ENCODE measurements at regions not wholly inside any gene's neighbourhood (a gene's known extent, or its start where the extent isn't known, plus 50 kb on each side); places are given as distances from the start of the nearest gene placed in this dataset.

- TF ChIP-seq, protein P1, sequence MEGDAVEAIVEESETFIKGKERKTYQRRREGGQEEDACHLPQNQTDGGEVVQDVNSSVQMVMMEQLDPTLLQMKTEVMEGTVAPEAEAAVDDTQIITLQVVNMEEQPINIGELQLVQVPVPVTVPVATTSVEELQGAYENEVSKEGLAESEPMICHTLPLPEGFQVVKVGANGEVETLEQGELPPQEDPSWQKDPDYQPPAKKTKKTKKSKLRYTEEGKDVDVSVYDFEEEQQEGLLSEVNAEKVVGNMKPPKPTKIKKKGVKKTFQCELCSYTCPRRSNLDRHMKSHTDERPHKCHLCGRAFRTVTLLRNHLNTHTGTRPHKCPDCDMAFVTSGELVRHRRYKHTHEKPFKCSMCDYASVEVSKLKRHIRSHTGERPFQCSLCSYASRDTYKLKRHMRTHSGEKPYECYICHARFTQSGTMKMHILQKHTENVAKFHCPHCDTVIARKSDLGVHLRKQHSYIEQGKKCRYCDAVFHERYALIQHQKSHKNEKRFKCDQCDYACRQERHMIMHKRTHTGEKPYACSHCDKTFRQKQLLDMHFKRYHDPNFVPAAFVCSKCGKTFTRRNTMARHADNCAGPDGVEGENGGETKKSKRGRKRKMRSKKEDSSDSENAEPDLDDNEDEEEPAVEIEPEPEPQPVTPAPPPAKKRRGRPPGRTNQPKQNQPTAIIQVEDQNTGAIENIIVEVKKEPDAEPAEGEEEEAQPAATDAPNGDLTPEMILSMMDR (IDR thresholded peaks at IDR 0.05; ENCODE audit: low read length) = no peak
- TF ChIP-seq EZH2 (IDR thresholded peaks at IDR 0.05; ENCODE audit: borderline replicate concordance, low read length) = no peak
These were observed 136.9 kb downstream of the TRMT11 start for GRCh38 chr6:126123226-126123625.

All from OCI-LY1 (cell line).